Gastroesophageal sphincter (tissue), 4 donors: ENCODE measurements at regions not wholly inside any gene's neighbourhood (a gene's known extent, or its start where the extent isn't known, plus 50 kb on each side); places are given as distances from the start of the nearest gene placed in this dataset.

ENCODE experiments used
- ATAC-seq: fragments of 150-250 bp; one replicate; pipeline ENCODE4 v1.9.1; 2016; ENCODE audit warnings: mild to moderate bottlenecking, moderate library complexity
- H3K27ac ChIP-seq, 4 donors: fragments of 200-600 bp; sonication (generic) in 3 of 4; 1 replicate in 3 of 4; 2 replicates in 1 of 4; pipeline ENCODE4 v1.5.1; 2016 to 2019
- H3K27me3 ChIP-seq: fragments of 200-600 bp; sonication (generic); one replicate; pipeline ENCODE4 v1.5.1; 2019
- H3K36me3 ChIP-seq, 2 donors: fragments of 200-600 bp; sonication (generic); one replicate each; pipeline ENCODE4 v1.5.1; 2019; ENCODE audit warnings: control low read depth in 1 of 2
- H3K4me1 ChIP-seq, 3 donors: fragments of 200-600 bp; sonication (generic); 1 replicate in 2 of 3; 2 replicates in 1 of 3; pipeline ENCODE4 v1.5.1; 2016 to 2019; ENCODE audit warnings: control low read depth in 2 of 3
- H3K4me3 ChIP-seq, 2 donors: fragments of 200-600 bp; sonication (generic); one replicate each; pipeline ENCODE4 v1.5.1; 2019; ENCODE audit warnings: mild to moderate bottlenecking in 1 of 2, moderate library complexity in 1 of 2
- H3K9me3 ChIP-seq, 3 donors: fragments of 200-600 bp; sonication (generic); one replicate each; pipeline ENCODE4 v1.5.1; 2017 to 2019; ENCODE audit warnings: control low read depth in 2 of 3
- EP300 ChIP-seq: sonication (generic); formaldehyde crosslinking; IDR thresholded peaks from one replicate; pipeline ENCODE4 v1.6.1; 2017; ENCODE audit warnings: antibody characterized with exemption, mild to moderate bottlenecking
- POLR2A ChIP-seq, 2 donors: fragments of 450-650 bp; IDR thresholded peaks; one replicate each; pipeline ENCODE4 v1.6.1; 2017; ENCODE audit warnings: antibody characterized with exemption in 2 of 2, mild to moderate bottlenecking in 2 of 2, moderate library complexity in 1 of 2
- POLR2AphosphoS5 ChIP-seq: sonication (generic); formaldehyde crosslinking; IDR thresholded peaks from one replicate; pipeline ENCODE4 v1.6.1; 2017; ENCODE audit warnings: antibody characterized with exemption
- WGBS, 2 donors: methylation state at CpG; one replicate each; pipeline ENCODE4 v1.1.5; 2018; ENCODE audit warnings: low coverage in 1 of 2; 5-methylcytosine and 5-hydroxymethylcytosine counted together
- TF ChIP-seq, protein P1 (sequence below), 4 experiments: fragments of 200-600 bp in 2 of 4; fragments of 450-650 bp in 2 of 4; sonication (generic) in 1 of 4; IDR thresholded peaks; one replicate each; pipeline ENCODE4 v1.5.1; 2017 to 2019; ENCODE audit warnings: antibody characterized with exemption in 4 of 4, mild to moderate bottlenecking in 2 of 4, moderate library complexity in 2 of 4

DNA sequence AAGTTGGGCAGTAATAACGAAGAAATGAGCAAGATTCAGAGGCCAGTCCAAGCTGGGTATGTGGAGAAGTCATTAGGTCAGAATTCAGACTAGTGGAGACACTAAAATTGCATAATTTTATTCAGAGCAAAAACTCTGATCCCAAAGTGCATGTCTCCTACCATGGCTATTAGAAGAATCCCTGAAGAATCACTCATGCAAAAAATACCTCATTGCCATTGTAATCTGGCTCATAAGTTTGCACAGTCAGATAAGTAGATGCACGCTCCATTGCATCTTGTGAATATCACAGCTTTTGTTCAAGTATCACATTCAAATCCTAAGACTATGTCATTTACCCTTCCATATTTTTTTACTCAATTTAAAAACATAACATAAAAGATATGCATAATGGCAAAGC is 692.2 kb upstream of the KLHL29 start:
- WGBS, 2 donors, result 89 to 90% methylated on average over 1 to 2 of the region's 2 CpGs
- H3K27ac ChIP-seq, result no peak overlapping the region
- ATAC-seq, result no peak

DNA sequence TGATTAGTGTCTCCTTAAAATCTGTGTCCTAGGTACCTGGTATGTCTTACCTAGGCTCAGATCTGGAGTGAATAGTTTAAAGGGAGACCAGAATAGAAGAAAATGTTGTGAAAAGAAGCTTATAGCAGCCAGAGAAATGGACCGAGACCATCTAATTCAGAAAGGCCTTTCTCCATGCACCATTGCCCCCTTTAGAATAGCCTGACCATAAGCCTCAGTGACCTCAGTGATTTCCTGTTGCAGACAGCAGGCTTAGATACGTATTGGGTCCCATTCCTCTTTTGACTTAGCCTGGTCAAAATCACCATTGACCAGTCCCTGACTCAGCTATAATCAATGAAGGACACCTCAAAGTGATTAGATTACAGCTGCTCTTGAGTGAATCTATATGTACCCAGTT is 690.7 kb upstream of the KLHL29 start:
- no peaks in the 10 kb centered on the region for H3K27me3 ChIP-seq
- no peaks in the 10 kb centered on the region for H3K36me3 ChIP-seq
- H3K4me3 ChIP-seq, result no peak overlapping the region
- TF ChIP-seq POLR2AphosphoS5 (no peak), POLR2A (IDR thresholded peaks at IDR 0.05) (no peak), EP300 (no peak)
- TF ChIP-seq, protein P1, sequence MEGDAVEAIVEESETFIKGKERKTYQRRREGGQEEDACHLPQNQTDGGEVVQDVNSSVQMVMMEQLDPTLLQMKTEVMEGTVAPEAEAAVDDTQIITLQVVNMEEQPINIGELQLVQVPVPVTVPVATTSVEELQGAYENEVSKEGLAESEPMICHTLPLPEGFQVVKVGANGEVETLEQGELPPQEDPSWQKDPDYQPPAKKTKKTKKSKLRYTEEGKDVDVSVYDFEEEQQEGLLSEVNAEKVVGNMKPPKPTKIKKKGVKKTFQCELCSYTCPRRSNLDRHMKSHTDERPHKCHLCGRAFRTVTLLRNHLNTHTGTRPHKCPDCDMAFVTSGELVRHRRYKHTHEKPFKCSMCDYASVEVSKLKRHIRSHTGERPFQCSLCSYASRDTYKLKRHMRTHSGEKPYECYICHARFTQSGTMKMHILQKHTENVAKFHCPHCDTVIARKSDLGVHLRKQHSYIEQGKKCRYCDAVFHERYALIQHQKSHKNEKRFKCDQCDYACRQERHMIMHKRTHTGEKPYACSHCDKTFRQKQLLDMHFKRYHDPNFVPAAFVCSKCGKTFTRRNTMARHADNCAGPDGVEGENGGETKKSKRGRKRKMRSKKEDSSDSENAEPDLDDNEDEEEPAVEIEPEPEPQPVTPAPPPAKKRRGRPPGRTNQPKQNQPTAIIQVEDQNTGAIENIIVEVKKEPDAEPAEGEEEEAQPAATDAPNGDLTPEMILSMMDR (IDR thresholded peaks at IDR 0.05), result no peak
- ATAC-seq, result no peak
- WGBS, 2 donors, result 67 to 100% methylated on average over 1 of the region's 2 CpGs
- no peaks in the 10 kb centered on the region for H3K9me3 ChIP-seq
- no peaks in the 10 kb centered on the region for H3K4me1 ChIP-seq
- H3K27ac ChIP-seq, result no peak overlapping the region

More for the DNA sequence above, 692.2 kb upstream of the KLHL29 start:
- Histone ChIP-seq H3K27me3 (no peaks in the 10 kb centered on the region), H3K9me3 (no peaks in the 10 kb centered on the region), H3K4me3 (no peak overlapping the region), H3K4me1 (no peaks in the 10 kb centered on the region), H3K36me3 (no peaks in the 10 kb centered on the region)
- no peak for TF ChIP-seq EP300
- TF ChIP-seq, protein P1 (IDR thresholded peaks at IDR 0.05), result no peak
- TF ChIP-seq POLR2A (IDR thresholded peaks at IDR 0.05), result no peak
- no peak for TF ChIP-seq POLR2AphosphoS5

DNA sequence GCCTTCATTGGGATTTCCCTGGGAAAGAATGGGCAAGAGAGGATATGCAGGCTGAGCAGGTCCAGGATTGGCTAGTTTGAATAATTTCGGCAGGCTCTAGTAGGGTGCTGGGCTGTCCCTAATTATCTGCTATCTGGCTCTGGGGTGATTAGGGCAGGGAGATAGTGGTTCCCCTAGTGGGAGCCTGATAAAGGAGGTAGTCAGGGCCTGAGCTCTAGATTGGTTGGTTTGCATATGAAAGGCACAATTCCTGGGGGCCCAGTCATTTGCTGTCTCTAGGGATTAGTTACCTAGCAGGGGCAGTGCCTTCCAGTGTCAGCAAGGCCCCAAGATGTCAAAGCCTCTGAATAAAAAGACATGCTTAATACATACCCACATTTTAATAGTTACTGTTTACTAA is 690.1 kb upstream of the KLHL29 start:
- no peak for TF ChIP-seq POLR2A (IDR thresholded peaks at IDR 0.05)
- no peak for TF ChIP-seq POLR2AphosphoS5
- no peak for TF ChIP-seq EP300
- TF ChIP-seq, protein P1 (IDR thresholded peaks at IDR 0.05), result no peak
- 58 to 67% methylated on average over 1 of the region's 1 CpG for WGBS, 2 donors
- no peaks in the 10 kb centered on the region for H3K36me3 ChIP-seq
- H3K27ac ChIP-seq, result no peak overlapping the region
- H3K9me3 ChIP-seq, result no peaks in the 10 kb centered on the region
- ATAC-seq, result no peak
- H3K4me1 ChIP-seq, result no peaks in the 10 kb centered on the region
- no peaks in the 10 kb centered on the region for H3K27me3 ChIP-seq
- H3K4me3 ChIP-seq, result no peak overlapping the region

DNA sequence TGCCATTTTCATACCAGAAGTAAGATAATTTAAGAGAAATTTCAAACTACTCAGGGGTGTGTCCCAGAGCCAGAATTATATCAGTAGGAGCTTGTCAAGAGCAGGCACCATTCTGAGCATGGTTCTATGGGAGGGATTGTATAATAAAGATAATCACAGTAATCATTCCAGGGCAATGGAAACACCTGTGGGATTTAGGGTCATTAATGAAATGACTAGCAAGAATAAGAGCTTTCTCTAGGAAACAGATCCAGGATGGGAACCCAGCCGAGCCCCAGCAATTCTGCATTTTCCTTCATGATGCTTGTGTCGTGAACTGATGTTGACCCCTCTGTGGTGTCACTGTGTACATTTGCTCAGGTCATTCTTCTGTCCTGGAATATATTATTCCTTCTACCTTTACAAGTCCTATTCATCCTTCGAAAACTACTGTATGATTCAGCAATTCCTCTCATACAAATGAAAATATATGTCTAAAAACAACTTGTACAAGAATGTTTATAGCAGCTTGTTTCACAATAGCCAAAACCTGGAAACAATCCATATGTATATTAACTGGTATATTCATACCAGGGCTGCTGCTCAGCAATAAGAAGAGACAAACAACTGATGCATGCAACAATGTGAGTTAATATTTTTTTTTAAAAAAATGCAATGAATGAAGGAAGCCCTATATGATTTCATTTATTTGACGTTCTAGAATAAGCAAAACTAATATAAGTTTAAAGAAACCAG is 687.8 kb upstream of the KLHL29 start:
- H3K36me3 ChIP-seq, result no peaks in the 10 kb centered on the region
- 69 to 81% methylated on average over 2 to 4 of the region's 4 CpGs for WGBS, 2 donors

More for the DNA sequence above, 687.8 kb upstream of the KLHL29 start:
- no peaks in the 10 kb centered on the region for H3K9me3 ChIP-seq
- TF ChIP-seq POLR2A (IDR thresholded peaks at IDR 0.05) (no peak), POLR2AphosphoS5 (no peak)
- TF ChIP-seq, protein P1 (IDR thresholded peaks at IDR 0.05), result no peak
- no peak overlapping the region for H3K27ac ChIP-seq
- H3K4me3 ChIP-seq, result no peak overlapping the region
- no peaks in the 10 kb centered on the region for H3K4me1 ChIP-seq
- no peaks in the 10 kb centered on the region for H3K27me3 ChIP-seq
- no peak for ATAC-seq
